GM12878 (cell line): ENCODE measurements at regions not wholly inside any gene's neighbourhood (a gene's known extent, or its start where the extent isn't known, plus 50 kb on each side); places are given as distances from the start of the nearest gene placed in this dataset.

Experiments used
- ASH2L ChIP-seq: fragments of 300-600, 200-600 bp; sonication (generic); IDR thresholded peaks from 2 replicates; pipeline ENCODE4 v1.6.1; 2017; ENCODE audit warnings: low read depth, mild to moderate bottlenecking, borderline replicate concordance
- GABPA ChIP-seq: IDR thresholded peaks from 2 replicates; pipeline ENCODE4 v1.6.1; 2014; ENCODE audit warnings: antibody characterized with exemption, low read depth, mild to moderate bottlenecking, inconsistent platforms
- NFIC ChIP-seq: IDR thresholded peaks from 2 replicates; pipeline ENCODE4 v1.6.1; 2012; ENCODE audit warnings: low read depth, mild to moderate bottlenecking, inconsistent platforms, low read length, moderate library complexity
- NFXL1 ChIP-seq: fragments of 450-650 bp; IDR thresholded peaks from 2 replicates; pipeline ENCODE4 v1.6.1; 2017; ENCODE audit warnings: antibody characterized with exemption, mild to moderate bottlenecking, borderline replicate concordance
- RAD51 ChIP-seq: fragments of 450-650 bp; IDR thresholded peaks from 2 replicates; pipeline ENCODE4 v1.6.1; 2016; ENCODE audit warnings: moderate library complexity, mild to moderate bottlenecking, inconsistent platforms
- RBBP5 ChIP-seq: fragments of 200-600 bp; sonication (generic); conservative IDR thresholded peaks from 2 replicates; pipeline ENCODE4 v1.6.1; 2016
- SUPT20H ChIP-seq: IDR thresholded peaks from 2 replicates; pipeline ENCODE4 v1.6.1; 2011; ENCODE audit warnings: low read depth, mild to moderate bottlenecking, low read length, moderate library complexity, borderline replicate concordance; ENCODE audit not compliant: control insufficient read depth
- TF ChIP-seq, protein P1 (sequence below): fragments of 450-650 bp; IDR thresholded peaks from 2 replicates; pipeline ENCODE4 v1.6.1; 2018; ENCODE audit warnings: borderline replicate concordance, mild to moderate bottlenecking; ENCODE audit not compliant: partially characterized antibody
- TF ChIP-seq, protein P2 (sequence below): IDR thresholded peaks from 2 replicates; pipeline ENCODE4 v1.6.1; 2012; ENCODE audit warnings: mild to moderate bottlenecking, low read depth, low read length

GRCh38 chr14:98350213-98350612 lies 921.8 kb downstream of the BCL11B start (continued):
- TF ChIP-seq, protein P1, sequence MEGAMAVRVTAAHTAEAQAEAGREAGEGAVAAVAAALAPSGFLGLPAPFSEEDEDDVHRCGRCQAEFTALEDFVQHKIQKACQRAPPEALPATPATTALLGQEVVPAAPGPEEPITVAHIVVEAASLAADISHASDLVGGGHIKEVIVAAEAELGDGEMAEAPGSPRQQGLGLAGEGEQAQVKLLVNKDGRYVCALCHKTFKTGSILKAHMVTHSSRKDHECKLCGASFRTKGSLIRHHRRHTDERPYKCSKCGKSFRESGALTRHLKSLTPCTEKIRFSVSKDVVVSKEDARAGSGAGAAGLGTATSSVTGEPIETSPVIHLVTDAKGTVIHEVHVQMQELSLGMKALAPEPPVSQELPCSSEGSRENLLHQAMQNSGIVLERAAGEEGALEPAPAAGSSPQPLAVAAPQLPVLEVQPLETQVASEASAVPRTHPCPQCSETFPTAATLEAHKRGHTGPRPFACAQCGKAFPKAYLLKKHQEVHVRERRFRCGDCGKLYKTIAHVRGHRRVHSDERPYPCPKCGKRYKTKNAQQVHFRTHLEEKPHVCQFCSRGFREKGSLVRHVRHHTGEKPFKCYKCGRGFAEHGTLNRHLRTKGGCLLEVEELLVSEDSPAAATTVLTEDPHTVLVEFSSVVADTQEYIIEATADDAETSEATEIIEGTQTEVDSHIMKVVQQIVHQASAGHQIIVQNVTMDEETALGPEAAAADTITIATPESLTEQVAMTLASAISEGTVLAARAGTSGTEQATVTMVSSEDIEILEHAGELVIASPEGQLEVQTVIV, result no peak
- TF ChIP-seq GABPA (no peak), SUPT20H (no peak), ASH2L (no peak), NFXL1 (no peak), RAD51 (no peak), NFIC (no peak), RBBP5 (no peak)
- TF ChIP-seq, protein P2, sequence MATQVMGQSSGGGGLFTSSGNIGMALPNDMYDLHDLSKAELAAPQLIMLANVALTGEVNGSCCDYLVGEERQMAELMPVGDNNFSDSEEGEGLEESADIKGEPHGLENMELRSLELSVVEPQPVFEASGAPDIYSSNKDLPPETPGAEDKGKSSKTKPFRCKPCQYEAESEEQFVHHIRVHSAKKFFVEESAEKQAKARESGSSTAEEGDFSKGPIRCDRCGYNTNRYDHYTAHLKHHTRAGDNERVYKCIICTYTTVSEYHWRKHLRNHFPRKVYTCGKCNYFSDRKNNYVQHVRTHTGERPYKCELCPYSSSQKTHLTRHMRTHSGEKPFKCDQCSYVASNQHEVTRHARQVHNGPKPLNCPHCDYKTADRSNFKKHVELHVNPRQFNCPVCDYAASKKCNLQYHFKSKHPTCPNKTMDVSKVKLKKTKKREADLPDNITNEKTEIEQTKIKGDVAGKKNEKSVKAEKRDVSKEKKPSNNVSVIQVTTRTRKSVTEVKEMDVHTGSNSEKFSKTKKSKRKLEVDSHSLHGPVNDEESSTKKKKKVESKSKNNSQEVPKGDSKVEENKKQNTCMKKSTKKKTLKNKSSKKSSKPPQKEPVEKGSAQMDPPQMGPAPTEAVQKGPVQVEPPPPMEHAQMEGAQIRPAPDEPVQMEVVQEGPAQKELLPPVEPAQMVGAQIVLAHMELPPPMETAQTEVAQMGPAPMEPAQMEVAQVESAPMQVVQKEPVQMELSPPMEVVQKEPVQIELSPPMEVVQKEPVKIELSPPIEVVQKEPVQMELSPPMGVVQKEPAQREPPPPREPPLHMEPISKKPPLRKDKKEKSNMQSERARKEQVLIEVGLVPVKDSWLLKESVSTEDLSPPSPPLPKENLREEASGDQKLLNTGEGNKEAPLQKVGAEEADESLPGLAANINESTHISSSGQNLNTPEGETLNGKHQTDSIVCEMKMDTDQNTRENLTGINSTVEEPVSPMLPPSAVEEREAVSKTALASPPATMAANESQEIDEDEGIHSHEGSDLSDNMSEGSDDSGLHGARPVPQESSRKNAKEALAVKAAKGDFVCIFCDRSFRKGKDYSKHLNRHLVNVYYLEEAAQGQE, result no peak
